ENCODE measurements at regions not wholly inside any gene's neighbourhood (a gene's known extent, or its start where the extent isn't known, plus 50 kb on each side); places are given as distances from the start of the nearest gene placed in this dataset.

DNA sequence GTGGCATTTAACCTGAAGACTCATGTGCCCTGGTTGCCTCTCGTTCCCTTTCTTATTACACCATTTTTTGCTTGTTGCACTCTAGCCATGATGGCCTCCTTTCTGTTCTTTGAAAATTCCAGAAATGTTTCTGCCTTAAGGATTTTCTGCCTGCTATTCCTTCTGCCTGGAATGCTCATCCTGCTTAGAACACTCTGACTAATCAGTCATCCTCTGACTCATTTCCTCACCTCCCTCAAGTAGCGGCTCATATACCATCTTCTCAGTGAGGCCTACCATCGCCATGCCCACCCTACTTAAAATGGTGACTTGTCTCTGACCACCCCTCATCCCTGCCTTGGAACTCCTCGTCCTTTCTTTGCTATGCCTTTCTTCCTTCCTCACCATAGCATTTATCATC lies 68.8 kb downstream of the KIF4B start (continued):
- TF ChIP-seq, protein P1, sequence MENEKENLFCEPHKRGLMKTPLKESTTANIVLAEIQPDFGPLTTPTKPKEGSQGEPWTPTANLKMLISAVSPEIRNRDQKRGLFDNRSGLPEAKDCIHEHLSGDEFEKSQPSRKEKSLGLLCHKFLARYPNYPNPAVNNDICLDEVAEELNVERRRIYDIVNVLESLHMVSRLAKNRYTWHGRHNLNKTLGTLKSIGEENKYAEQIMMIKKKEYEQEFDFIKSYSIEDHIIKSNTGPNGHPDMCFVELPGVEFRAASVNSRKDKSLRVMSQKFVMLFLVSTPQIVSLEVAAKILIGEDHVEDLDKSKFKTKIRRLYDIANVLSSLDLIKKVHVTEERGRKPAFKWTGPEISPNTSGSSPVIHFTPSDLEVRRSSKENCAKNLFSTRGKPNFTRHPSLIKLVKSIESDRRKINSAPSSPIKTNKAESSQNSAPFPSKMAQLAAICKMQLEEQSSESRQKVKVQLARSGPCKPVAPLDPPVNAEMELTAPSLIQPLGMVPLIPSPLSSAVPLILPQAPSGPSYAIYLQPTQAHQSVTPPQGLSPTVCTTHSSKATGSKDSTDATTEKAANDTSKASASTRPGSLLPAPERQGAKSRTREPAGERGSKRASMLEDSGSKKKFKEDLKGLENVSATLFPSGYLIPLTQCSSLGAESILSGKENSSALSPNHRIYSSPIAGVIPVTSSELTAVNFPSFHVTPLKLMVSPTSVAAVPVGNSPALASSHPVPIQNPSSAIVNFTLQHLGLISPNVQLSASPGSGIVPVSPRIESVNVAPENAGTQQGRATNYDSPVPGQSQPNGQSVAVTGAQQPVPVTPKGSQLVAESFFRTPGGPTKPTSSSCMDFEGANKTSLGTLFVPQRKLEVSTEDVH (IDR thresholded peaks at IDR 0.05; ENCODE audit: low read depth, partially characterized antibody): no peak
- TF ChIP-seq PTTG1 (tag; IDR thresholded peaks at IDR 0.05; ENCODE audit: low read depth) (no peak), WHSC1 (IDR thresholded peaks at IDR 0.05; ENCODE audit: low read length) (no peak), RHOXF2B (CRISPR knock-in tag; conservative IDR thresholded peaks at IDR 0.05) (no peak), SP2 (IDR thresholded peaks at IDR 0.05; ENCODE audit: extremely low read depth, low read depth, low read length, poor library complexity, severe bottlenecking) (no peak), GABPB1 (CRISPR knock-in tag; IDR thresholded peaks at IDR 0.05) (no peak)

DNA sequence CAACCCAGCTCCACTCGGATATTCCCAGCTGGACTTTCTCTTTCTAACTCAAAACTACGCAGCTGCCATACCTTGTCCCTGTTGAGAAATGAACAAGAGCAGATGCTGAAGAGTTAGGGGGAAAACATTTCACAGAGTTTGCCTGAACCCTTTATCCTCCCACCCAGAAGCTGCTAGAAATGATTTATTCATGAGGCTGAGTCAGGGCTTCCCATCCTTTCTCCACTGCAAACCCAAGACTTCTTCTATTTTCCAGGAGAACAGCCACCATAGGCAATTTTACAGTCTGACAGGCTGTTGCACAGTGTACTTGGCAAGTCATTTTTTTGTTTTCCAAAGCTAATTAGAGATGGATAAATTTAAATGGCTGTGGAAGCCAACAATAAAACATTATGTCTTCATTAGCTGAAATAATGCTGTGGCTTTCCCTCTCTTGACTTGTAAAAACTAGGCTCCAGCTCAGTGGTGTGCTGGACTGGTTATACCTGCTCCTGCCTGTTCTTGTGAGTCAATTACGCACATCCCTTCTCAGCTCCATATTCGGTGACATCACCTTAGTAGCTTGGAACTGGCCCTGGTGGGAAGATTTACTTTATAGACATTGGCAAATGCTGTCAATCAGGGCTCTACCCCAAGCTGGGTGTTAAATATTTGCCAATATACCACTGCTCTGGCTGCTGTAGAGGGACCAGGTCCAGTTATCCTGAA lies 71.9 kb downstream of the KIF4B start:
- CTCF ChIA-PET (ENCODE audit: low intra/inter-chr PET ratio): no interaction called here

More for the DNA sequence above, 71.9 kb downstream of the KIF4B start:
- H3K9me3 ChIP-seq (replicated peaks; ENCODE audit: control insufficient read depth, insufficient read depth, low read depth, low read length): no peaks in the 10 kb centered on the region
- BruUV-seq (replicated peaks): no TSS peak
- no peaks in the 10 kb centered on the region for H4K20me1 ChIP-seq (replicated peaks; ENCODE audit: control insufficient read depth, insufficient read depth, low read length)
- POLR2A ChIA-PET: no interaction called here
- H3K9me1 ChIP-seq (ENCODE audit: control insufficient read depth, insufficient read depth, low read length): no peaks in the 10 kb centered on the region
- ATAC-seq (no peak), DNase-seq (ENCODE audit: extremely low read depth in 1 of 4, low spot score in 3 of 4) (no peak), FAIRE-seq (no peak)
- H2AFZ ChIP-seq (ENCODE audit: low read depth, low read length): no peak overlapping the region
- H3K27me3 ChIP-seq (ENCODE audit: control insufficient read depth in 2 of 2, insufficient read depth in 2 of 2, low read length in 2 of 2): no peaks in the 10 kb centered on the region
- no peaks in the 10 kb centered on the region for H3K36me3 ChIP-seq (ENCODE audit: control insufficient read depth, insufficient read depth, low read length)
- no peak overlapping the region for H3K27ac ChIP-seq (ENCODE audit: extremely low read depth, low read depth, low read length)
- no peak overlapping the region for H3K4me2 ChIP-seq (ENCODE audit: insufficient read depth, low read length)
- intact Hi-C loops (cut with micrococcal nuclease) (no loop called here), in situ Hi-C loops (cut with MboI) (no loop called here)
- no peak overlapping the region for H3K9ac ChIP-seq (ENCODE audit: insufficient read depth in 1 of 2, low read depth in 2 of 2, low read length in 2 of 2)
- WGBS (ENCODE audit: insufficient coverage, low coverage, missing lambda C conversion rate): 2% methylated on average over 4 of the region's 4 CpGs
- H3K79me2 ChIP-seq (ENCODE audit: control insufficient read depth, insufficient read depth, low read length): no peaks in the 10 kb centered on the region
- H3K4me3 ChIP-seq: no peak overlapping the region
- TF ChIP-seq MEF2A (IDR thresholded peaks at IDR 0.05; ENCODE audit: control insufficient read depth, low read depth, low read length) (no peak), FUS (optimal IDR thresholded peaks at IDR 0.05; ENCODE audit: low read depth, low read length) (no peak), GATAD2B (IDR thresholded peaks at IDR 0.05; ENCODE audit: borderline replicate concordance) (no peak)
- TF ChIP-seq, protein P2, sequence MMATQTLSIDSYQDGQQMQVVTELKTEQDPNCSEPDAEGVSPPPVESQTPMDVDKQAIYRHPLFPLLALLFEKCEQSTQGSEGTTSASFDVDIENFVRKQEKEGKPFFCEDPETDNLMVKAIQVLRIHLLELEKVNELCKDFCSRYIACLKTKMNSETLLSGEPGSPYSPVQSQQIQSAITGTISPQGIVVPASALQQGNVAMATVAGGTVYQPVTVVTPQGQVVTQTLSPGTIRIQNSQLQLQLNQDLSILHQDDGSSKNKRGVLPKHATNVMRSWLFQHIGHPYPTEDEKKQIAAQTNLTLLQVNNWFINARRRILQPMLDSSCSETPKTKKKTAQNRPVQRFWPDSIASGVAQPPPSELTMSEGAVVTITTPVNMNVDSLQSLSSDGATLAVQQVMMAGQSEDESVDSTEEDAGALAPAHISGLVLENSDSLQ (IDR thresholded peaks at IDR 0.05): no peak
- TF ChIP-seq, protein P3, sequence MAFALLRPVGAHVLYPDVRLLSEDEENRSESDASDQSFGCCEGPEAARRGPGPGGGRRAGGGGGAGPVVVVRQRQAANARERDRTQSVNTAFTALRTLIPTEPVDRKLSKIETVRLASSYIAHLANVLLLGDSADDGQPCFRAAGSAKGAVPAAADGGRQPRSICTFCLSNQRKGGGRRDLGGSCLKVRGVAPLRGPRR (CRISPR knock-in tag; IDR thresholded peaks at IDR 0.05): no peak
- TF ChIP-seq, protein P4, sequence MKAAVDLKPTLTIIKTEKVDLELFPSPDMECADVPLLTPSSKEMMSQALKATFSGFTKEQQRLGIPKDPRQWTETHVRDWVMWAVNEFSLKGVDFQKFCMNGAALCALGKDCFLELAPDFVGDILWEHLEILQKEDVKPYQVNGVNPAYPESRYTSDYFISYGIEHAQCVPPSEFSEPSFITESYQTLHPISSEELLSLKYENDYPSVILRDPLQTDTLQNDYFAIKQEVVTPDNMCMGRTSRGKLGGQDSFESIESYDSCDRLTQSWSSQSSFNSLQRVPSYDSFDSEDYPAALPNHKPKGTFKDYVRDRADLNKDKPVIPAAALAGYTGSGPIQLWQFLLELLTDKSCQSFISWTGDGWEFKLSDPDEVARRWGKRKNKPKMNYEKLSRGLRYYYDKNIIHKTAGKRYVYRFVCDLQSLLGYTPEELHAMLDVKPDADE (conservative IDR thresholded peaks at IDR 0.05; ENCODE audit: control insufficient read depth, low read depth, low read length): no peak
- no peaks in the 10 kb centered on the region for H3K4me1 ChIP-seq (replicated peaks in 1 of 2; ENCODE audit: control insufficient read depth in 2 of 2, insufficient read depth in 2 of 2, low read length in 2 of 2)
